Activated CD4-positive, alpha-beta memory T cell treated with anti-CD3 and anti-CD28 coated beads for 36 hours (primary cell): ENCODE measurements at regions not wholly inside any gene's neighbourhood (a gene's known extent, or its start where the extent isn't known, plus 50 kb on each side); places are given as distances from the start of the nearest gene placed in this dataset.
"Not testable (repeated sequence)": the region's sequence is repeated elsewhere in the genome, so short reads cannot be mapped to it uniquely, and the experiment has no call there.

ENCODE experiments used
- CTCF ChIA-PET: fragments of 350-600 bp; sonication (Branson Sonifier 250); formaldehyde crosslinking; loops from one replicate; lab custom pipeline; 2021; ENCODE audit warnings: antibody characterized with exemption, inconsistent platforms; lab: Charles Lee
- POLR2A ChIA-PET: fragments of 350-600 bp; sonication (Branson Sonifier 250); formaldehyde crosslinking; loops from one replicate; lab custom pipeline; 2021; ENCODE audit warnings: antibody characterized with exemption; lab: Charles Lee
- DNase-seq: peaks from one replicate; pipeline ENCODE4 v3.0.0-alpha.2; 2020
- H3K27ac Mint-ChIP-seq: one replicate; pipeline ENCODE4 v1.8.0; 2021; ENCODE audit warnings: mixed read lengths
- H3K27me3 Mint-ChIP-seq: one replicate; pipeline ENCODE4 v1.8.0; 2021; ENCODE audit warnings: mixed read lengths
- H3K36me3 Mint-ChIP-seq: one replicate; pipeline ENCODE4 v1.8.0; 2021; ENCODE audit warnings: mixed read lengths
- H3K4me1 Mint-ChIP-seq: one replicate; pipeline ENCODE4 v1.8.0; 2021; ENCODE audit warnings: low read depth, mixed read lengths
- H3K4me3 Mint-ChIP-seq: one replicate; pipeline ENCODE4 v1.8.0; 2021; ENCODE audit warnings: mild to moderate bottlenecking, mixed read lengths
- H3K9me3 Mint-ChIP-seq: one replicate; pipeline ENCODE4 v1.8.0; 2021; ENCODE audit warnings: mixed read lengths
- intact Hi-C: fragments of 100-400 bp; cut with micrococcal nuclease; formaldehyde crosslinking; loops from one replicate; pipeline ENCODE4 v1.15.1; 2023

- Mint-ChIP-seq H3K27ac (no peak overlapping the region), H3K4me1 (no peaks in the 10 kb centered on the region), H3K9me3 (peaks cover 5% of the 10 kb centered on the region), H3K27me3 (peaks cover 6% of the 10 kb centered on the region), H3K36me3 (no peaks in the 10 kb centered on the region), H3K4me3 (no peak overlapping the region)
- ChIA-PET POLR2A (no interaction called here), CTCF (no interaction called here)
- intact Hi-C loops, result no loop called here
- DNase-seq, result no peak
Observed at GRCh38 chrX:77223046-77223445, 224.1 kb upstream of the FGF16 start.

- H3K27ac Mint-ChIP-seq, result no peak overlapping the region
- no peaks in the 10 kb centered on the region for H3K4me1 Mint-ChIP-seq
- no peaks in the 10 kb centered on the region for H3K27me3 Mint-ChIP-seq
- no peak overlapping the region for H3K4me3 Mint-ChIP-seq
- intact Hi-C loops, result no loop called here
- CTCF ChIA-PET, result no interaction called here
- no peaks in the 10 kb centered on the region for H3K36me3 Mint-ChIP-seq
- POLR2A ChIA-PET, result no interaction called here
- no peak for DNase-seq
- H3K9me3 Mint-ChIP-seq, result peaks cover 20% of the 10 kb centered on the region
Observed at GRCh38 chrX:77264490-77264889, 182.7 kb upstream of the FGF16 start.

GRCh38 chrX:77275392-77275791, 171.8 kb upstream of the FGF16 start:
- ChIA-PET POLR2A (no interaction called here), CTCF (no interaction called here)
- Mint-ChIP-seq H3K4me1 (no peaks in the 10 kb centered on the region), H3K9me3 (no peaks in the 10 kb centered on the region), H3K4me3 (no peak overlapping the region), H3K27me3 (no peaks in the 10 kb centered on the region), H3K27ac (no peak overlapping the region), H3K36me3 (no peaks in the 10 kb centered on the region)
- no peak for DNase-seq
- intact Hi-C loops, result no loop called here

GRCh38 chrX:77276742-77277141, 170.4 kb upstream of the FGF16 start:
- POLR2A ChIA-PET, result no interaction called here
- Mint-ChIP-seq H3K27me3 (no peaks in the 10 kb centered on the region), H3K9me3 (peaks cover 8% of the 10 kb centered on the region), H3K4me3 (no peak overlapping the region), H3K4me1 (no peaks in the 10 kb centered on the region), H3K27ac (no peak overlapping the region), H3K36me3 (no peaks in the 10 kb centered on the region)
- CTCF ChIA-PET, result no interaction called here
- intact Hi-C loops, result no loop called here
- no peak for DNase-seq

- Mint-ChIP-seq H3K9me3 (peaks cover 10% of the 10 kb centered on the region), H3K27ac (no peak overlapping the region), H3K36me3 (no peaks in the 10 kb centered on the region), H3K27me3 (no peaks in the 10 kb centered on the region), H3K4me3 (no peak overlapping the region), H3K4me1 (no peaks in the 10 kb centered on the region)
- CTCF ChIA-PET, result no interaction called here
- intact Hi-C loops, result no loop called here
- no peak for DNase-seq
- POLR2A ChIA-PET, result no interaction called here
Observed at GRCh38 chrX:77277911-77278310, 169.3 kb upstream of the FGF16 start.

- DNase-seq, H3K4me1 Mint-ChIP-seq, CTCF ChIA-PET, intact Hi-C loops, H3K27ac Mint-ChIP-seq, H3K36me3 Mint-ChIP-seq, POLR2A ChIA-PET, H3K4me3 Mint-ChIP-seq, H3K27me3 Mint-ChIP-seq: not testable (repeated sequence)
- peaks cover 10% of the 10 kb centered on the region for H3K9me3 Mint-ChIP-seq
Observed at GRCh38 chrX:77279373-77279772, 167.8 kb upstream of the FGF16 start.

- H3K27me3 Mint-ChIP-seq, result no peaks in the 10 kb centered on the region
- CTCF ChIA-PET, result no interaction called here
- intact Hi-C loops, result no loop called here
- H3K36me3 Mint-ChIP-seq, result no peaks in the 10 kb centered on the region
- POLR2A ChIA-PET, result no interaction called here
- no peak overlapping the region for H3K27ac Mint-ChIP-seq
- peaks cover 2% of the 10 kb centered on the region for H3K9me3 Mint-ChIP-seq
- no peaks in the 10 kb centered on the region for H3K4me1 Mint-ChIP-seq
- DNase-seq, result no peak
- H3K4me3 Mint-ChIP-seq, result no peak overlapping the region
Observed at GRCh38 chrX:77293331-77293995, 153.7 kb upstream of the FGF16 start.

GRCh38 chrX:77298296-77298695, 148.9 kb upstream of the FGF16 start:
- H3K27me3 Mint-ChIP-seq, result no peaks in the 10 kb centered on the region
- intact Hi-C loops, result no loop called here
- ChIA-PET POLR2A (no interaction called here), CTCF (no interaction called here)
- H3K27ac Mint-ChIP-seq, result no peak overlapping the region
- peaks cover 2% of the 10 kb centered on the region for H3K9me3 Mint-ChIP-seq
- DNase-seq, result no peak
- no peaks in the 10 kb centered on the region for H3K4me1 Mint-ChIP-seq
- no peak overlapping the region for H3K4me3 Mint-ChIP-seq
- no peaks in the 10 kb centered on the region for H3K36me3 Mint-ChIP-seq

GRCh38 chrX:77298790-77299189, 148.4 kb upstream of the FGF16 start:
- H3K27ac Mint-ChIP-seq, result no peak overlapping the region
- peaks cover 3% of the 10 kb centered on the region for H3K9me3 Mint-ChIP-seq
- no peak overlapping the region for H3K4me3 Mint-ChIP-seq
- no peaks in the 10 kb centered on the region for H3K4me1 Mint-ChIP-seq
- intact Hi-C loops, result no loop called here
- CTCF ChIA-PET, result no interaction called here
- POLR2A ChIA-PET, result no interaction called here
- DNase-seq, result no peak
- no peaks in the 10 kb centered on the region for H3K27me3 Mint-ChIP-seq
- no peaks in the 10 kb centered on the region for H3K36me3 Mint-ChIP-seq

- Mint-ChIP-seq H3K9me3 (peaks cover 8% of the 10 kb centered on the region), H3K4me3 (no peak overlapping the region), H3K36me3 (no peaks in the 10 kb centered on the region), H3K4me1 (no peaks in the 10 kb centered on the region), H3K27ac (no peak overlapping the region), H3K27me3 (no peaks in the 10 kb centered on the region)
- DNase-seq, result no peak
- ChIA-PET POLR2A (no interaction called here), CTCF (no interaction called here)
- intact Hi-C loops, result no loop called here
Observed at GRCh38 chrX:77299549-77299948, 147.6 kb upstream of the FGF16 start.

- intact Hi-C loops, result no loop called here
- no peaks in the 10 kb centered on the region for H3K27me3 Mint-ChIP-seq
- H3K27ac Mint-ChIP-seq, result no peak overlapping the region
- H3K4me1 Mint-ChIP-seq, result no peaks in the 10 kb centered on the region
- H3K9me3 Mint-ChIP-seq, result no peaks in the 10 kb centered on the region
- ChIA-PET POLR2A (no interaction called here), CTCF (no interaction called here)
- no peak for DNase-seq
- no peak overlapping the region for H3K4me3 Mint-ChIP-seq
- no peaks in the 10 kb centered on the region for H3K36me3 Mint-ChIP-seq
Observed at GRCh38 chrX:77342004-77342403, 105.2 kb upstream of the FGF16 start.

GRCh38 chrX:77346859-77347258, 100.3 kb upstream of the FGF16 start:
- Mint-ChIP-seq H3K4me3 (no peak overlapping the region), H3K27me3 (no peaks in the 10 kb centered on the region), H3K27ac (no peak overlapping the region), H3K9me3 (peaks cover 6% of the 10 kb centered on the region), H3K4me1 (no peaks in the 10 kb centered on the region), H3K36me3 (no peaks in the 10 kb centered on the region)
- ChIA-PET CTCF (no interaction called here), POLR2A (no interaction called here)
- intact Hi-C loops, result no loop called here
- no peak for DNase-seq

- Mint-ChIP-seq H3K36me3 (no peaks in the 10 kb centered on the region), H3K9me3 (peaks cover 6% of the 10 kb centered on the region), H3K27me3 (no peaks in the 10 kb centered on the region), H3K27ac (no peak overlapping the region), H3K4me3 (no peak overlapping the region), H3K4me1 (no peaks in the 10 kb centered on the region)
- CTCF ChIA-PET, result no interaction called here
- intact Hi-C loops, result no loop called here
- POLR2A ChIA-PET, result no interaction called here
- no peak for DNase-seq
Observed at GRCh38 chrX:77347572-77347971, 99.6 kb upstream of the FGF16 start.
